GM19455 (cell line): ENCODE measurements at regions not wholly inside any gene's neighbourhood (a gene's known extent, or its start where the extent isn't known, plus 50 kb on each side); places are given as distances from the start of the nearest gene placed in this dataset.
"Not testable (repeated sequence)": the region's sequence is repeated elsewhere in the genome, so short reads cannot be mapped to it uniquely, and the experiment has no call there.

Experiments
- ATAC-seq: cut with Tn5 transposase; IDR thresholded peaks from one replicate; pipeline ENCODE4 v1.9.1; 2021; ENCODE audit not compliant: unreplicated experiment

- no peak for ATAC-seq
Observed at GRCh38 chr4:110837896-110838450, 215.1 kb upstream of the PITX2 start.

GRCh38 chr4:110840221-110840654, 217.4 kb upstream of the PITX2 start:
- ATAC-seq: no peak

- ATAC-seq: no peak
Observed at GRCh38 chr4:110848787-110849186, 225.9 kb upstream of the PITX2 start.

GRCh38 chr4:110849461-110849860, 226.6 kb upstream of the PITX2 start:
- ATAC-seq: no peak

- no peak for ATAC-seq
Observed at GRCh38 chr4:110850461-110851442, 227.9 kb upstream of the PITX2 start.

- ATAC-seq: no peak
Observed at GRCh38 chr4:110851989-110852388, 229.1 kb upstream of the PITX2 start.

- ATAC-seq: no peak
Observed at GRCh38 chr4:110852793-110853192, 229.9 kb upstream of the PITX2 start.

GRCh38 chr4:110853242-110853641, 230.4 kb upstream of the PITX2 start:
- ATAC-seq: no peak

GRCh38 chr4:110854021-110854678, 231.3 kb upstream of the PITX2 start:
- no peak for ATAC-seq

- ATAC-seq: no peak
Observed at GRCh38 chr4:110860125-110860524, 237.2 kb upstream of the PITX2 start.

GRCh38 chr4:110860901-110861300, 238.0 kb upstream of the PITX2 start:
- no peak for ATAC-seq

- no peak for ATAC-seq
Observed at GRCh38 chr4:110865611-110866259, 242.9 kb upstream of the PITX2 start.

GRCh38 chr4:110867251-110867960, 244.5 kb upstream of the PITX2 start:
- peak; percentile 58 for ATAC-seq

GRCh38 chr4:110867981-110868720, 245.3 kb upstream of the PITX2 start:
- ATAC-seq: no peak

GRCh38 chr4:110869114-110869513, 246.2 kb upstream of the PITX2 start:
- no peak for ATAC-seq

- ATAC-seq: peak; percentile 65
Observed at GRCh38 chr4:110869862-110870572, 247.1 kb upstream of the PITX2 start.

GRCh38 chr4:110876214-110876613, 253.3 kb upstream of the PITX2 start:
- ATAC-seq: not testable (repeated sequence)

- no peak for ATAC-seq
Observed at GRCh38 chr4:110876866-110877265, 254.0 kb upstream of the PITX2 start.

GRCh38 chr4:110877778-110878370, 255.0 kb upstream of the PITX2 start:
- no peak for ATAC-seq
